GM18499 (cell line): ENCODE measurements at regions not wholly inside any gene's neighbourhood (a gene's known extent, or its start where the extent isn't known, plus 50 kb on each side); places are given as distances from the start of the nearest gene placed in this dataset.

Experiments
- ATAC-seq: cut with Tn5 transposase; IDR thresholded peaks from one replicate; pipeline ENCODE4 v1.9.1; 2021; ENCODE audit warnings: moderate number of reproducible peaks; ENCODE audit not compliant: insufficient read depth, unreplicated experiment

GRCh38 chr12:87846045-87846444 lies 183.2 kb downstream of the C12orf50 start:
- ATAC-seq = no peak

- ATAC-seq = no peak
Observed at GRCh38 chr12:87841935-87842334, 187.3 kb downstream of the C12orf50 start.

GRCh38 chr12:87836190-87836589 lies 193.0 kb downstream of the C12orf50 start:
- no peak for ATAC-seq

- no peak for ATAC-seq
Observed at GRCh38 chr12:87828382-87828973, 200.7 kb downstream of the C12orf50 start.

- ATAC-seq = no peak
Observed at GRCh38 chr12:87827638-87828264, 201.4 kb downstream of the C12orf50 start.

- ATAC-seq = no peak
Observed at GRCh38 chr12:87822923-87823322, 206.3 kb downstream of the C12orf50 start.

GRCh38 chr12:87820524-87821202 lies 208.5 kb downstream of the C12orf50 start:
- ATAC-seq = no peak

GRCh38 chr12:87818441-87818840 lies 210.8 kb downstream of the C12orf50 start:
- no peak for ATAC-seq

GRCh38 chr12:87815771-87816585 lies 213.2 kb downstream of the C12orf50 start:
- no peak for ATAC-seq

GRCh38 chr12:87814625-87815024 lies 214.6 kb downstream of the C12orf50 start:
- no peak for ATAC-seq

GRCh38 chr12:87813476-87814234 lies 215.5 kb downstream of the C12orf50 start:
- ATAC-seq = no peak

GRCh38 chr12:87812681-87813080 lies 216.5 kb downstream of the C12orf50 start:
- ATAC-seq = no peak

- no peak for ATAC-seq
Observed at GRCh38 chr12:87812030-87812429, 217.2 kb downstream of the C12orf50 start.

- ATAC-seq = no peak
Observed at GRCh38 chr12:87809916-87810315, 219.3 kb downstream of the C12orf50 start.

- ATAC-seq = no peak
Observed at GRCh38 chr12:87807086-87807485, 222.1 kb downstream of the C12orf50 start.

GRCh38 chr12:87806310-87806709 lies 222.9 kb downstream of the C12orf50 start:
- no peak for ATAC-seq

- no peak for ATAC-seq
Observed at GRCh38 chr12:87804386-87804785, 224.8 kb downstream of the C12orf50 start.

GRCh38 chr12:87802721-87803011 lies 226.5 kb downstream of the C12orf50 start:
- no peak for ATAC-seq

- no peak for ATAC-seq
Observed at GRCh38 chr12:87801860-87802720, 227.1 kb downstream of the C12orf50 start.
